HG02588 (cell line): ENCODE measurements at regions not wholly inside any gene's neighbourhood (a gene's known extent, or its start where the extent isn't known, plus 50 kb on each side); places are given as distances from the start of the nearest gene placed in this dataset.

Experiments
- ATAC-seq: cut with Tn5 transposase; IDR thresholded peaks from one replicate; pipeline ENCODE4 v1.9.1; 2021; ENCODE audit warnings: mild to moderate bottlenecking, moderate library complexity; ENCODE audit not compliant: unreplicated experiment

DNA sequence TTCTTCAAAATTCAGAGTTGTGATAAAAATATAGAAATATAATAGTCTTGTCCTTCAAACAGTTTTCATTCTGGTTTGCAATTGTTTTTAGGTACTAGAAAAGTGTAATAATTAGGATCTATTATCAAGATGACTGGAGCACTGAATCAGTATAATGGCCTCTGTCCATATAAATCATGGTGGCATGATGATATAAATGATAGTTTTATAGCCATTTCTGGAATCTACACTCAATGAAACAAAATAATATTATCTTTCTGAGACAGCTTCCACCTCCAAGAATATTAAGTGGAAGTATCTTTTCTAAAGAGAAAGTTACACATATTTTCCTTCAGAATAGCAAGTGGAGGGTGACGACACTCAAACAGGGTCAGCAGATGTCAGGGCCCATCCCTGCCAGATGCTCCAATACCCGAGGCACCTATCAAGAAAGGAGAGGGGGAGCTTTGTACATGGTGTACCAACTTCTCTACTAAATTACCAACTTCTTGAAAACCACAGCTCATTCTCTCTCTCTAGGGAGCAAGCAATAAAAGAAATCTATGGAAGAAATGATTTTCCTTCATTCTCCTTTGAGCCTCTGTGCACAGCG lies 882.7 kb upstream of the CHAC2 start:
- no peak for ATAC-seq

DNA sequence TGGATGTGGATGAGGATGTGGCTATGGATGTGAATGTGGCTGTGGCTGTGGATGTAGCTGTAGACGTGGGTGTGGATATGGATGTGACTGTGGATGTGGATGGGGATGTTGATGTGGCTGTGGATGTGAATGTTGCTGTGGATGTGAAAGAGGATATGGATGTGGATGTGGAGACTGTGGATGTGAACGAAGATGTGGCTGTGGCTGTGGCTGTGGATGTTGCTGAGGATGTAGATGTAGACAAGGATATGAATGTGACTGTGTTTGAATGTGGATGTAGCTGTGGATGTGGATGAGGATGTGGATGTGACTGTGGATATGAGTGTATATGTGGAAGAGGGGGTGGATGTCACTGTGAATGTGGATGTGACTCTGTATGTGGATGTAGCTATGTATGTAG lies 884.6 kb upstream of the CHAC2 start:
- ATAC-seq: no peak

DNA sequence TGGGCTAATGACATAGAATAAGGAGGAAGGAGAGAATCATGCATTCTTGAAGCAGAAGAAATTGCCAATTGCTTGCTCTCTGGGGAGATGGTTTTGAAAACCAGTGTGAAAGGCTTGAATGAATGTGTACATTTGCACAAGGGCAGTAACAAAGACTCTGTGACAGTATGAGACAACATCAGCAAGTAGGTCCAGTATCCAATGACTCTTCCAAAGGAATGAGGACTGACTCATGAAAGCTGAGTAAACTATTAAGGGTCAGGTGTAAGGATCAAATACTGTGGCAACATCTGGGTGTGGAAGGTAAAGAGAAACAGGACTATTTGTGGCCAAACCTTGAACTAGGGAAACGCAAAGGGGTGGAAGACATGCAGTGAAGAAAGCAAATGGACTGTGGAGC lies 886.0 kb upstream of the CHAC2 start:
- ATAC-seq: no peak

DNA sequence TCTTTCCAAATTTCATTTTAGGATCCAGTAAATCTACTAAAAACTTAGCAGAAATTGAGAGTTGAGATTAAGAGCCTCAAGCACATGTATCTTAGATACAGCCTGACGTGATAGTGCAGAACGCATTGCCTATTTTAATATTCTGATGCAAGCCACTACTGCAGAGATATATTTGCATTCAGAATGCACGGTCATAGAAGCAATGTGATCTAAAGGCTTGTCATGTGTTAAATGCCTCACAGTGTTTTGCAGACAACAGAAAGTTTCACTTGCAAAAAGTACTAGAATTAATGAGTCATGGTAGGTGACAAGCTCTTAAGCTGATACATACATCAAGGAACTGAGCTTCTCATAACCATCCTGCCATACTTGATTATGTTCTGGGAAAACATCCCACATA lies 886.7 kb upstream of the CHAC2 start:
- ATAC-seq: no peak

DNA sequence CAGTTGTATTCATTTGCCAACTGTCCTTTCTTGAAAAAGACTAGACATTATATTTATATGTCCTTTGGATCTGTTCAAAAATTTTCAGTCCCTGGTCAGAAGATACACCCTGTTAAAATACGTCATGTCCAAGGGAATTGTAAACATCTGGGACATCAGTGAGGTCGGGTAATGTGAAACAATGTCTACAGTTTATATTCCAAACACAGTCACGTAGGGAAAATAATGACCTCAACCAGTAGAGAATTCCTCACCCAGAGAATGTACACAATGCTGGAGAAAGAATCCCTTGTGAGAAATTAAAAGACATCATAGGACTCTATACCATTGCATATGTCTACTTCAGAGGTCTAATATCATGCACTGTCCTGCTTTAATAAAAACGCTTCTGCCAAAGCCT lies 888.0 kb upstream of the CHAC2 start:
- ATAC-seq: no peak

DNA sequence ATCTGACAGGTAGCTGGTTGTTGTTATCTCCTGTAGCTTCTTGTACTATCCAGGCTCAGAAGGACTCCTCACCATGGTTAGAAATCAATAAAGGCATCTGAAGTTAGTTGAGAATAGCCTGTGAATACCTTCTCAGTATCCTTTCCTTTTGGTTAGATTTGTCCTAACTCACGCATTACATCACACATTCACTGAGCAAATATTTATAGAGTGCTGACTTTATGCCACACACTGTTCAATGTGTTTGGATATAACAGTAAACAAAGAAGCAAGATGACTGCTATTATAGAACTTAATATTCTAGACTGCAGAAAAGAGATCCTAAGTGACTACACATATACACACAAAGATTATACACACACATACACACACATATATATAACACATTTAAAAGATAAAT lies 889.9 kb upstream of the CHAC2 start:
- ATAC-seq: no peak

DNA sequence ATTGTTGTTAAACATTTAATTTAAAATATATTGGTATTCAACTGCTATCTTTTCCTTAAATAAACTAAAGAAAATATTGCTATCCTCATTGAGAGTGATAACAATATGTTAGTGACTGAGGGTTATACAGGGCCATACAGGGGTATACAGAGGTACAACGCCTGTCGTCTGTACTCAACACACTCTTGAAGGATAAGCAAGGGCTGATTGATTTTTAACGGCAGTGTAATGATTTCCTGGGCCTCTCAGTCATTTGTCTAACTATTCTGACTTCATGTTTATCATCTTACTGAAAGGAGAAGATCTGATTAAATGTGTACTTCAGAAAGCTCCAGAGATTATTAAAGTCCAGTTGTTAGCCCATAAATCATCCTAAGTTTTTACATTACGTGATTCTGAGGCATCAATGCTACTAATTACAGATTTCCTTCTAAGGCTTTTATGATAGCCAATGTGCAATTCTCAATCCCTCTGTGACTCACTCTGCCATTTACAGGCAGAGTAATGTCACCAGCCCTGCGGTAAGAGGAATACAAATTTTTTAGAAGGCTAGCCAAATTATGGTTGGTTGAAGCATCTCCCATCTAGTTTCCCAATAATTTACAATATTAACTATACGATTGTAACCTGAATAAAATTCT lies 893.0 kb upstream of the CHAC2 start:
- ATAC-seq: no peak

DNA sequence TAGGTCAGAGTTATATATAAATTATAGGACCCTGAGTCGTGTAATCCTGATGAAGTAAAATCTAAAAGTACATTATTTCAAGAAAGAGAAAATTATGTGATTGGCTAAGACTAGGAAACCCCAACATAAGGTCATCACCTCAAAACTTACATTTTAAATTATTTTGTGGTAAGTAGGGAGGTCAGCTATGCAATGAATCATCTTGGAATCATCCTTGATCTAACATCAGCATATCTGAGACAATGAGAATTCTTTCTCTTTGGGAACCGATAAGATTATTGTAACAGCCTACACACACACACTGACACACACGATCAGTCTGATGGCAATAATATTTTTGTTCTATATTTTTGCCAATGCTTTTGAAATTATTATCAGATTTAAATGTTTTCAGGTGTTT lies 904.8 kb upstream of the CHAC2 start:
- no peak for ATAC-seq

DNA sequence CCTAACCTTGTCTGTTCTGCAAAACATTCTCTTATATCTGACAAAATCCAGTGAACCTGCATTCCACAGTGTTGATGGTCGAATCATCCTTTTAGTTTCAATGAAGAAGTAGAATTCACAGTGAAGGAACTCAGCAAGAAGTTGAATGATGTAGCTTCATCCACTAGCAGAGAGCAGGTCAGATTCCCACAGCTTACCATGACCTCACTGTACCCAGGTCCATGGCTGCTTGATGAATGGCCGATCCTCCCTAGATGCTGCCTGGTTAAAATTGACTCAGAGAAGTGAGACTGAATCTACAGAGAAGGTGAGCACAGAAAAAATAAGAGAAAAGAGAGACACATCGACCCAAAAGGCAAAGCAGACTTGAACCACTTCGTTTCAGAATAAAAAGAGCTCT lies 906.0 kb upstream of the CHAC2 start:
- ATAC-seq: no peak

DNA sequence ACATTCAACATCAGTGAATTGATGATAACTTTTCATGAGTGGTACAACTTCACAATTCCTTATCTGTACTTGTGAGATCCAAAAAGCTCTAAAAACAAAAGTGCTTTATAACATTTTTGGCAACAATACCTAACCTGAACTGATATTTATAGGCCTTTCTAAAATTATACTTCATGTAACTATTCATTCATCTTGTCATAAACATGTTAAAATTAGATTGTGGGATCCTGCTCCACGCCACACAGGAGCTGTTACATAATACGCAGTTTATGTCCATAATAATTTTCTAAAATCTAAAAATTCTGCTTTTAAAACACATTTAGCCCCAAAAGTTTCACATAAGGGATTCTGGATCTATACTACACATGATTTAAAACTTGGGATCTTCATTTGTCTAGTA lies 908.5 kb upstream of the CHAC2 start:
- no peak for ATAC-seq

DNA sequence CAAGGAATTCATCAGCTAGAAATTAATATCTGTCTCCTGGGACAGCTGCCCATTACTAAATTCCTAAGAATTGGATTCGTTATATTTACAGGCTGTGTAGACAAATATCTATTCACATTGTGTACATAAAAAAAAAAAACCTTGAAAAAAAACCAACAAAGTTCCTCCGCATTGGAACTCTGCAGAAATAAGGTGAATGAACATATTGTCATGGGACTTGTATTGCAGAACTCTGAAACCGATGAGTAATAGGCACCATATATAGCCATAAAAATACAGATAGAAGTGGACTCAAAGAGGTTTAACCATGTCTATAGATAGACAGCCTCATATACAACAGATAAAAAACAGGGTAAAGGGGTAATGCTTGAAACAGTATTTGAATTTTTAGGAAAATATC lies 909.9 kb upstream of the CHAC2 start:
- no peak for ATAC-seq

DNA sequence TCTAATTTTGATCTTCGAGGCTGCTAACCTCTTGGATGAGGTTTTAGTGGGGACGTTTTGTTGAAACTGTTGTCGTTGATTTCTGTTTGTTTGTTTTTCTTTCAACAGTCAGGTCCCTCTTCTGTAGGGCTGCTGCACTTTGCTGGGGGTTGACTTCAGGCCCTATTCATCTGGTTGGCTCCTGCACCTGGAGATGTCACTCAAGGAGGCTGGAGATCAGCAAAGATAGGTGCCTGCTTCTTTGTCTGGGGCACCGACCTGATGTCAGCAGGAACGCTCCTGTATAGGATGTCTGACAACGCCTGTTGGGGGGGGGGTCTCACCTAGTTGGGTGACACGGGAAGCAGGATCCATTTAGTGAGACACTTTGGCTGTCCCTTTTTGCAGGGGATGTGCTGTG lies 915.6 kb upstream of the CHAC2 start:
- ATAC-seq: no peak

DNA sequence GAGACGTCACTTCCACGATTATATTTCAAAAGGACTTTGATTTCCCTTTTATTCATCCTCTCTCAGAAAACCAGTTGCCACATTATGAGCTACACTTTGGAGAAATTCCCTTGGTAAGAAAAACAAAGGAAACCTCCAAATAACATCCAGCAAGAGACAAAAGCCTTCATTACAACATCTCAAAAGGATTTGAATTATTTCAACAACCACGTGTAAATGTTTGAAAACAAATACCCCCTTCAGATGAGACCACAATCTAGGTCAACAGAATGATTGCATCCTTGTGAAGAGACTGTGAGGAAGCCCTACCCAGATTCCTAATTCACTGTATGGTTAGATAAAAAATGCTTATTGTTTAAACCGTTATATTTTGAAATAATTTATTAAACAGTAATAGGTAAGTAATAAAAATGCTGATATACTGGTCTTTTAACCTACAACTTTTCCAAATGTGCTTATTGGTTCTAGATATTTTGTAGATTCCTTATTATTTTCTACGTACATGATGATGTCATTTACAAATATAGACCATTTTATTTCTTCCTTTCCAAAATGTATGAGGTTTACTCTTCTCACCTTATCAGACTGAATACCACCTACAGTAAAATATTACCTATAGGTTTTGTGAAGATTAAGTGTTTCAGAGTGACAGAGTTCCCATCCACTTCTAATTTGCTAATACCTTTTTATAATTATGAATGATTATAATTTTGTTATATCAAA lies 922.7 kb upstream of the CHAC2 start:
- ATAC-seq: no peak

DNA sequence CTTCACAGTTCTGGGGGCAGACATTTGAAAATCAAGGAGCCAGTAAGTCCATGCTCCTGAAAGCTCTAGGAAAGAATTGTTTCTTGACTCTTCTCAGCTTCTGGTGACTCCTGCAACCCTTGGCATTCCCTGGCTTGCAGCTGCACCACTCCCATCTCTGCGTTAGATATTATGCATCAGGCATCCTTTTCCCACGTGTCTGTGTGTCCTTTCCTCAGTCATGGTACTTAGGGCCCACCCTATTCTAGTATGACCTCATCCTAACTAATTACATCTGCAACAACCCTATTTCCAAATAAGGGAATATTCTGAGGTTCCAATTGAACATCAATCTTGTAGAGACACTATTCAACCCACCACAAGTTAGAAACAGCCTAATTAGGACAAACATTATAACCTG lies 931.7 kb upstream of the CHAC2 start:
- ATAC-seq: no peak

DNA sequence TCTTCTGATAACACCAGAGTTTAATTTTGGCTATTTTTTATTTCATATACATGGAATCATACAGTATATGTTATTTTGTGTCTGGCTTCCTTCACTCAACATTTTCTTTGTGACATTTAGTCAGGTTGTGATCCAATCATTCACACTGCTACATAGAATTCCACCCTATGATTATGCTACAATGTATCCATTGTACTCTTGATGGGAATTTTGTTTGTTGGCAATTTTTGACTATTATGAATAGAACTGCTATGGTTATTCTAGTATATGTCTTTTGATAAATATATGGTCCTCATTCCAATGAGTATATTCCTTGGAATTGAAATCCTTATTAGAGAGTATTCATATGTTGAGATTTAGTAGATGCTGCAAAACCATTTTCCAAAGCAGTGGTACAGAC lies 936.4 kb upstream of the CHAC2 start:
- ATAC-seq: no peak

DNA sequence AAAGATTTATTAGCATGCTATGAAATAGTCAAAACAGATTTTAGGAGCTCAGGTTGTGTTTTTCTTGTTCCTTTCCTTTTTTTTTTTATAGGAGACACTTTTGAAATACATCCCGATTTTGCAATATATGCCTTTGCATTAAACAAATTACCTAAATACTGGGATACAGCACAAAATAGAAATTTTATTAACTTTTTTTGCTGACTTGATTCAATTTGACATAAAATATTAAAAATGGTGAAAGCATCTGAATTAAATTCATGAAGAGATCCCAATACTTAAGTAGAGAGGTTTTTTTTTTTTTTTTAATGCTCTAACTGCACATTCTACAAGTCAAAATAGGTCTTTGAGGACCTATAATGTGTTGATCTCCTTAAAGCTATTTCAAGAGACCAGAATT lies 939.5 kb upstream of the CHAC2 start:
- no peak for ATAC-seq

DNA sequence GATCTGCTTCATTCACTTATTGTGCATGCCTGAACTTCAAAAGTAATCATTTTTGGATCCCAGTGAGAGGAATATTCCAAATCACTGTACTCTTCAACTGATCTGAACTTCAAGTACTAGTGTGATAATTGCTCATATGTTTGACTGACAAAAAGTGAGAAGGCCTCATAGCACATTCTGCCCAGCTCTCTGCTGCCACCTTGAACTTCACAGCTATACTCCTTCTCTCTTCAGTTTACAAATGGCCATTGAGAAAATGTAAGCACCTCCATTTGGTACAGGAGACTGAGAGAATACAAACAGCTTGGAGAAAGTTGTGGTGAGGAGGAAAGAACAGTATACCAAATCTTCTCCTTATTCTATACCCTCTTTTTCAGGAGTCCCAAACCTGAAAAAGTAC lies 946.0 kb upstream of the CHAC2 start:
- ATAC-seq: no peak

DNA sequence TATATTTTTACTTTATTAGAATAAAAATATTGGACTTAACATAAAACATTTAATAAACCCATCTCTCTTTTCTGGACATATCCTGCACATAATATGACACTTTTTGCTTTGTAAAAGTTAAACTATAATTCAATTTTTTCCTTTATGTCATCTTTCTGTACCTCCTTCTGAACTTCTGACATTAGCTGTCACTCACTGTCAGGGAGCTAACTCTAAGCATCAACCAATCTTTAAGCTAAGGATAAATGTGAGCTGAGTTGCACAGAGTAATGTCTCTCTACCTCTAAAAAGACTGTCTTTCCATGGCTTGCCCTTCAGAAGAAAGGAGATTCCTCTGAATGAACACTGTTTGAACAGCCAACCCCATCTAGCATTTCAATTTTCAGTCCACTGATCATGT lies 948.6 kb upstream of the CHAC2 start:
- ATAC-seq: no peak

DNA sequence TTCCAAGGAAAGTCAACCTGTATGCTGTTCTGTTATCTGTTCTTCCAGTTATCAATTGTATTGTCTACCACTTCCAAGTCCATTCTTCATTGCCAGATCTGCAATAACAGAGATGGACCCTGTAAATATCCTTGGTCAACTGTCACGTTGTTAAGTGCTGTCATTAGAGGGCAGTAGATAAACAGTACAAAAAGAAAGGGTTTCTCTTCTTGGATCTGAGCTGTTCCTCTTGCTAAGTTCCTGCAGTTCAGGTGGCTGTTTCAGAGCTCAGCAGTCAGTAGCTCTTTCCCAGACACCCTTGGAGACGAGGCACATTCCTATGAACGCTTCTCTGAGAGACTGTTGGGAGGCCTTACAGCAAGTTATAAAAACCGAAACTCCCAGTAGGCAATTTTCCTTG lies 957.1 kb upstream of the CHAC2 start:
- peak; percentile 82 for ATAC-seq

DNA sequence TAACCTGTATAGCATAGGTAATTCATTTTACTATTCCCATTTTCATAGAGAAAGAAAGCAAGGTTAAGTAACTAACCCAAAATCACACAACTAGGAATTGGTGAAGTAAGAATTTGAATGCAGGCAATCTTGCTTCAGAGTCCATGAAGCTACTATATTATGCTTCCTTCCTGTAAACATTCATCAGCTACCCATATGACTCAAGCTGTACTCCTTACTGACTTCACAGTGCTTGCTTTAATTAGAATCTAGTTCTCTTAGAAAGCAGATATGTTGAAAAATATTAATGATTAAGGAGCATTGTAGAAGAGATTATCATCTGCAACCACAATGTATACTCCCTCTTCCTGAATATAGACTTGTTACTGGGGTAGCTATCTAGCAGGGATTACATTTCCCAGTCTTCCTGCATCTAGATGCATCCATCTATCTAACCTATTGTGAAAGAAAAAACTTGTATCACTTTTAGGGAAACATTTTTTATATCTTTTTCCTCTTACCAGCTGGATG lies 961.6 kb upstream of the CHAC2 start:
- no peak for ATAC-seq

DNA sequence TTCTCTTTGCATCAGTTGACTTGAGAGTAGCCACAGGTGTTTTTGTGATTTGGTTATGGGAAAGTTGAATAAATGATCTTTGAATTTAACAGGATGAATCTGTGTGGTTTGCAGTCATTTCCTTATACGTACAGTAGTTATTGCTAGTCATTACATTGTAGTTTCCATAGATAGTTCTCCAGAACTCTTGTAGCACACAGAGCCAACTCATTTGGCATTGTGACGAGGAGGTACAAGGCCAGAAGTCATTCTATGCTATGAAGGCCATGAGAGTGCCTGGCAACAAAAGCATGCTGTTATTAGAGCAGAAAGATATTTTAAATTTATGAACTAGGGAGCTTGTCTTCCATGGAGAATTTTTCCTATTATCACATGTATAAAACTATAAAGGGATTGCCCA lies 973.0 kb upstream of the CHAC2 start:
- no peak for ATAC-seq

DNA sequence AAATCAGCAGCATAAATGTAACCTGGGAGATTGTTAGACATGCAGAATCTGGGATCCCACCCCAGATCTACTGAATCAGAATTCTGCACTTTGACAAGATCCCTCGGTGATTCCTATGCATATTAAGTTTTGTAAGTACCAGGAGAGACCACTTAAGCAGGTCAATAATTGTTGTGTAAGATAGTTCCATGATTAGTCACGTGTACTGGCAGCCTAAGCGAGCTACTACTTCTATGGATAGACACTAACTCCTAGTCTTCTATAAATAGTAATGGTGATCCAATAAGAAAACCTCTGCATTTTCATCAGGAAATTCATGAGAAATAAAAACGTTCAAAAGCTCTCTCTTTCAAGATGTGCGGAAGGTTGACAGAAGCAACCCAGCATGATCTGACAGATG lies 988.2 kb upstream of the CHAC2 start:
- no peak for ATAC-seq
